IgD-negative memory B cell (primary cell): ENCODE measurements at regions not wholly inside any gene's neighbourhood (a gene's known extent, or its start where the extent isn't known, plus 50 kb on each side); places are given as distances from the start of the nearest gene placed in this dataset.

ENCODE experiments used
- H3K27ac Mint-ChIP-seq, 3 donors: one replicate each; pipeline ENCODE4 v1.8.0; 2020 to 2022; ENCODE audit warnings: mild to moderate bottlenecking in 3 of 3, mixed read lengths in 3 of 3, moderate library complexity in 1 of 3
- H3K27me3 Mint-ChIP-seq: one replicate; pipeline ENCODE4 v1.8.0; 2021; ENCODE audit warnings: mixed read lengths
- H3K36me3 Mint-ChIP-seq: one replicate; pipeline ENCODE4 v1.8.0; 2020; ENCODE audit warnings: mild to moderate bottlenecking, mixed read lengths
- H3K4me1 Mint-ChIP-seq, 3 donors: one replicate each; pipeline ENCODE4 v1.8.0; 2020 to 2022; ENCODE audit warnings: mixed read lengths in 3 of 3, mild to moderate bottlenecking in 1 of 3
- H3K4me3 Mint-ChIP-seq, 4 donors: one replicate each; pipeline ENCODE4 v1.8.0; 2020 to 2022; ENCODE audit warnings: mild to moderate bottlenecking in 4 of 4, mixed read lengths in 4 of 4, moderate library complexity in 3 of 4
- H3K9me3 Mint-ChIP-seq, 3 donors: one replicate each; pipeline ENCODE4 v1.8.0; 2020 to 2021; ENCODE audit warnings: mixed read lengths in 3 of 3, mild to moderate bottlenecking in 1 of 3

DNA sequence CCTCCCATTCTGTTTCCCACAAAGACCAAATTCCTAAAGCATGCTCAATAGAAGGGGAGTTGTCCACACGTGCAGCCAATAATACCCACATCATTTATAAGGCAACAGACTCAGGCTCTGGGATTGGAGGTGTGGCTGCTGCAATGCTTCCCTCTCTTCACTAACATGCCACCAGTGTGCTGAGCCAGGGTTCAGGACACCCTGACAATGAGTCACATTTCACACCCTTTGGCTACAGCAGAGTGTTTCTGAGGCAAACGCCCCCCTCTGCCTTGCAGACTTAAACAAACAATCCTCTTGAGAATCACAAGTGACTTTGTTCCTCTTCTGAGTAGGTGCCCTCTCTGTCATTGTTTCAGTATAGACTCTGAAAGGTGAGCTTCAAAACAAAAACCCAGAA, 189.3 kb upstream of the TLE4 start:
- Mint-ChIP-seq H3K4me3 (no peak overlapping the region), H3K27me3 (peaks cover 7% of the 10 kb centered on the region), H3K36me3 (peaks cover 1% of the 10 kb centered on the region), H3K27ac (no peak overlapping the region), H3K4me1 (peaks cover 0 to 1% (median 0%) of the 10 kb centered on the region in 3 donors), H3K9me3 (peaks cover 2 to 19% (median 10%) of the 10 kb centered on the region in 3 donors)

DNA sequence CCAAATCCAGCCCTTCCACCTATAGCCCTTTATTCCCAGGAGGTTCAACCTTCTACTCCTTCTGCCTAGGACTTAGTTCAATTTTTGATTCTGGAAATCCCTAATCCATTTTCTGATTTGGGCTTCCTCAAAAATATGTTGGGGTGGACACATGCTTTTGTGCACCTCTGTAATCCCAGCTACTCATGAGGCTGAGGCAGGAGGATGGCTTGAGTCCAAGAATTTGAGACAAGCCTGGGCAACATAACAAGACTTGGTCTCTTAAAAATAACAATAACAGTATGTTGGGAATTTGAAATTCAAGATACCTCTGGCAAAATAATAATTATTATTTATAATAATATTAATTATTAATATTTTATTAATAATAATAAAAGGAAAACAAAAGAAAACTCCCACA, 188.7 kb upstream of the TLE4 start:
- Mint-ChIP-seq H3K4me1 (peaks cover 0 to 1% (median 0%) of the 10 kb centered on the region in 3 donors), H3K27ac (no peak overlapping the region), H3K9me3 (peaks cover 2 to 19% (median 10%) of the 10 kb centered on the region in 3 donors), H3K4me3 (no peak overlapping the region), H3K36me3 (peaks cover 1% of the 10 kb centered on the region), H3K27me3 (peaks cover 7% of the 10 kb centered on the region)

DNA sequence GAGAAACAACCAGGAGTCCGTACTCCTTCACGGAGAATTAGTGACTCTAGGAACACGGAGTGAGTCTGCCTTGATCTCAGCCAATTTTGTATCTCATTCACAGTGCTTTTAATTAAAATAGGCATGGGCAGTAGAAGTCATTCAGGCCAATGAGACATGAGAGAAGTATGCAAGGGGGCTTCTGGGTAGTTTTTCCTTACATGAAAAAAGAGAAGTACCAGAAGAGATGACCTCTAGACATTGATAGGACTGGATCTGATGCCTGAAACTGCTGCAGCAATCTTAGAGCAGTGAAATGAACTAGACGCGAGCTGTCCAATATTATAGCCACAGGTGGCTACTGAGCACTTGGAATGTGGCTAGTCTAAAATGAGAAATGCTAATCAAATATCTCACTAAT, 187.7 kb upstream of the TLE4 start:
- peaks cover 2 to 17% (median 10%) of the 10 kb centered on the region in 3 donors for H3K9me3 Mint-ChIP-seq
- no peak overlapping the region for H3K4me3 Mint-ChIP-seq
- peaks cover 2% of the 10 kb centered on the region for H3K36me3 Mint-ChIP-seq
- peaks cover 9% of the 10 kb centered on the region for H3K27me3 Mint-ChIP-seq
- H3K27ac Mint-ChIP-seq: no peak overlapping the region
- peaks cover 0 to 1% (median 0%) of the 10 kb centered on the region in 3 donors for H3K4me1 Mint-ChIP-seq

DNA sequence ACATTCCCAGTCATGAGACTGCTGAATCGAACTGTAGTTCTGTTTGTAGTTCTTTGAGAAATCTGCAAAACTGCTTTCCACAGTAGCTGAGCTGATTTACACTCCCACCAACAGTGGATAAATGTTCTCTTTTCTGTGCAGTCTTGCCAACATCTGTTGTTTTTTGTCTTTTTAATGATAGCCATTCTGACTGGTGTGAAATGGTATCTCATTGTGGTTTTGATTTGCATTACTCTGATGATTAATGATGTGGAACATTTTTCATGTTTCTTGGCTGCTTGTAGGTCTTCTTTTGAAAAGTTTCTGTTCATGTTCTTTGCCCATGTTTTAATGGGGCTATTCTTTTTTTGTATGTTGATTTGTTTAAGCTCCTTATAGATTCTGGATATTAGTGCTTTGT, 187.3 kb upstream of the TLE4 start:
- Mint-ChIP-seq H3K4me1 (peaks cover 0 to 1% (median 0%) of the 10 kb centered on the region in 3 donors), H3K27me3 (peaks cover 9% of the 10 kb centered on the region), H3K27ac (no peak overlapping the region), H3K4me3 (no peak overlapping the region), H3K36me3 (peaks cover 3% of the 10 kb centered on the region), H3K9me3 (peaks cover 2 to 15% (median 10%) of the 10 kb centered on the region in 3 donors)

DNA sequence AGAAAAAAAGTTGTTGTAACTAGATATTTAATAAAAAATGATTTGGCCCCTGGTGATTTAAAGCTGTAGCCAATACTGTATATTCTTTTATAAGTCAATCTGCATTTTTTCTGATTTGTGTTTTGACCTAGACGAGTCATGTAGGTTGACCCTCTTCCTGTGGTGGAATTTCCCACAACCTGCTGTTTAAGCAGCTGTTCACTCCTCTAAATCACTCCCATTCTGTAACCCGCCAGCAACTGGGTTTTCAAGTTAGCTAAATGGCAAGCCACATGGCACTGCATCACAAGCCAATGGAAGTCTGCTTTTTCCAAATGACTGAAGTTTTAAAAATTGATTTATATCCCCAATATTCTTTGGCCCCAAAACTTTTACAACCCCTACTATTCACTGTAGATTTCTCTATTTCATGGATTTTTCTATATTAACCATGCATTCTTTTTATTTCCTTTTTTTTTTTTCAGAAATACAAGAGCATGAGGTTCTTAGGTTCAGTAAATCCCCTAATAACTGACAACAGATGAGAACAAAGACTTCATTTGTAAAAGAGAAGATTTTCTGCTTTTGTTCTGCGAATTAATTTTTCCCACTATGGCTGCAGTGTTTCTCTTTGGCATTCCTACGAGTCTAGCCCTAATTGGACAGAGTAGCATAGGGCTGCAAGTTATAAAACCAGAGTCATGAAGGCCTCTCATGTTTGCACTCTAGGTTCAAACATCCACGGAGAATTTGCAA, 184.5 kb upstream of the TLE4 start:
- Mint-ChIP-seq H3K27me3 (peaks cover 11% of the 10 kb centered on the region), H3K9me3 (peaks cover 0 to 6% (median 6%) of the 10 kb centered on the region in 3 donors), H3K4me3 (no peak overlapping the region), H3K4me1 (peaks cover 0 to 1% (median 0%) of the 10 kb centered on the region in 3 donors), H3K36me3 (peaks cover 1% of the 10 kb centered on the region), H3K27ac (no peak overlapping the region)

DNA sequence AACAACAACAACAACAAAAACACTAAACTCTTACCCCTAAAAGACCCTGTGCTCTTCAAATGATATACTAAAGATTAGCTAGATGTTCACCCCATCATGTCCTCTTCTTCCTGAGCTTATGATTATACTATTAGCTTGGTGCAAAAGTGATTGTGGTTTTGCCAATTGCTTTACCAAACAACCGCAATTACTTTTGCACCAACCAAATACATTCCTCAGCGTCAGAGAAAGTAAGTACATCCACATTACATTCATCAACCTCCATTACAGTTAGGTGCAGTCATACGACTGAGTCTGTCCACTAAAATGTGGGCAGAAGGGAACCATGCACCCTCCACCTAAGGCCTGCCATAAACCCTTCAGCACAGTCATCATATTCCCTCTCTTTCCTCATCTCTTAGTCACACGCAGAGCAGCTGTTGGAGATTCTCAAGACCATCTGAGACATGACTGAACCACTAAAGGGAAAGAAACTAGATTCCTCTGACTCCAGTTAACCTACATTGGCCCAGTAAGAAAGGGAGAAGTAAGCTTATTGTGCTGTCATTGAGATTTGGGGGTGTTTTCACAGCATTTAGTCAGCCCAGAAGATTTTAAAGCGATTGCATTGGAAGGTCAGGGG, 181.6 kb upstream of the TLE4 start:
- H3K27me3 Mint-ChIP-seq: peaks cover 8% of the 10 kb centered on the region
- peaks cover 0 to 1% (median 0%) of the 10 kb centered on the region in 3 donors for H3K9me3 Mint-ChIP-seq
- peaks cover 1% of the 10 kb centered on the region for H3K36me3 Mint-ChIP-seq
- no peaks in the 10 kb centered on the region for H3K4me1 Mint-ChIP-seq
- no peak overlapping the region for H3K27ac Mint-ChIP-seq
- H3K4me3 Mint-ChIP-seq: no peak overlapping the region

DNA sequence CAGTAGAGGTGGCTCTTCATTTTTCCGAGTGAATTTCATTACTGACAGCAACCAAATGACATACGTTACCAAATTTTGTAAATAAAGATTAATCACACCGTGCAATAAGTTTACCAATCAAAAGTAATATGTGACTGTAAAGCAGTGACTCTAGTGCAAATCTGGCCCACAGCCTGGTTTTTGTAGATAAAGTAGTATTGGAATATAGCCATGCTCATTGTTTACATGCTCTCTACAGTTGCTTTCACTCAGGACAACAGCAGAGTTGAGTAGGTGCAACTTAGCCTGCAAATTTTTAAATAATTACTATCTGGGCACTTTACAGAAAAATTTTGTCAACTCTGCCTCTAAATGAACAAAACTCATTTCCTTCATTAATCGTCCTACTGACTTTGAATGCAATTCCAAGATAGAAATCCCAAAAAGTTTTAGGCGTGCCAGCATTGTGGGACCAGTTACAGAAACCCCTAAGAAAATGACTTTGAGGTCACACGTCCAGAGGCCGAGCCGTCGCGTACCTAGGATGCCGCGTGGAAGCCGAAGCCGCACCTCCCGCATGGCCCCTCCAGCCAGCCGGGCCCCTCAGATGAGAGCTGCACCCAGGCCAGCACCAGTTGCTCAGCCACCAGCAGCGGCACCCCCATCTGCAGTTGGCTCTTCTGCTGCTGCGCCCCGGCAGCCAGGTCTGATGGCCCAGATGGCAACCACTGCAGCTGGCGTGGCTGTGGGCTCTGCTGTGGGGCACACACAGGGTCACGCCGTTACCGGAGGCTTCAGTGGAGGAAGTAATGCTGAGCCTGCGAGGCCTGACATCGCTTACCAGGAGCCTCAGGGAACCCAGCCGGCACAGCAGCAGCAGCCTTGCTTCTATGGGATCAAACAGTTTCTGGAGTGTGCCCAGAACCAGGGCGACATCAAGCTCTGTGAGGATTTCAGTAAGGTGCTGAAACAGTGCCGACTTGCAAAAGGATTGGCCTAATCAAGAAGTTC, 180.7 kb upstream of the TLE4 start:
- no peaks in the 10 kb centered on the region for H3K9me3 Mint-ChIP-seq
- no peaks in the 10 kb centered on the region for H3K4me1 Mint-ChIP-seq
- peaks cover 1% of the 10 kb centered on the region for H3K36me3 Mint-ChIP-seq
- H3K27ac Mint-ChIP-seq: no peak overlapping the region
- peaks cover 8% of the 10 kb centered on the region for H3K27me3 Mint-ChIP-seq
- H3K4me3 Mint-ChIP-seq: no peak overlapping the region

DNA sequence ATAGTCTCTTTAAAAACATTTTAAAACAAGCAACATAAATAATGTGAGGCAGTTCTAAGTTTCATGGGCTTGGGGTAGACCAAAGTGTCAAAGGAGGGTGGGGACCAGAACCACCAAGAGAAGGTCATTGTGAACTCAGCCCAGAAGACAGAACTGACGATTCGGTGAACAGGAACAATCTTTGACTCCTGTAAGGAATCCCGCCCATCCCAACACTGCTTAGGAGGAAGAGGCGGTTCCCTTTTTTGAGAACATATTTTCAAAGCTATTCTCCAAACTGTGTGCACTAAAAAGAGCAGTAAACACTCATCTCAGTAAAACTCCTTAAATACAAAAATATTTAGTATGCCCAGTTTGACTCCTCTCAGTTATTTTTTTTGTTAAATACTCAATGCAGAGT, 176.5 kb upstream of the TLE4 start:
- Mint-ChIP-seq H3K4me1 (no peaks in the 10 kb centered on the region), H3K9me3 (no peaks in the 10 kb centered on the region), H3K27me3 (peaks cover 7% of the 10 kb centered on the region), H3K27ac (no peak overlapping the region), H3K4me3 (no peak overlapping the region), H3K36me3 (no peaks in the 10 kb centered on the region)

DNA sequence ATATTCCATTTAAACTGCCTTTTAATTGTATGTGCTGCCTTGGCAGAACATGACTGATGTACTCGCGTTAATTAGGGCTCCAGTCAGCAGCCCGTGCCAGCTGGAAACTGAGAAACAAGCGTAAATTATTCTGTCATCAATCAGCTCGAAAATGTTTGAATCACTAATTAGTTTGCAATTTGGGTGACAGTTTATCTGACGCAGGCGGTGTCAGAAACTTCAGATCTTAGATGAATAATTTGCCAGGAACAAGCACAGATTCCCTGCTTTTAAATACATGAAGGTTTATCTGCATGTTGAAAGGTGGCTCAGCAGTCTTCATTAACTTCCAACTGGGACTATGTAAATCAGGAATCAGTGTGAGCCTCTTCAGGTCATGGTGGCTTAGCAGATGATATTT, 176.0 kb upstream of the TLE4 start:
- Mint-ChIP-seq H3K9me3 (no peaks in the 10 kb centered on the region), H3K36me3 (no peaks in the 10 kb centered on the region), H3K27ac (no peak overlapping the region), H3K27me3 (peaks cover 3% of the 10 kb centered on the region), H3K4me3 (no peak overlapping the region), H3K4me1 (no peaks in the 10 kb centered on the region)

DNA sequence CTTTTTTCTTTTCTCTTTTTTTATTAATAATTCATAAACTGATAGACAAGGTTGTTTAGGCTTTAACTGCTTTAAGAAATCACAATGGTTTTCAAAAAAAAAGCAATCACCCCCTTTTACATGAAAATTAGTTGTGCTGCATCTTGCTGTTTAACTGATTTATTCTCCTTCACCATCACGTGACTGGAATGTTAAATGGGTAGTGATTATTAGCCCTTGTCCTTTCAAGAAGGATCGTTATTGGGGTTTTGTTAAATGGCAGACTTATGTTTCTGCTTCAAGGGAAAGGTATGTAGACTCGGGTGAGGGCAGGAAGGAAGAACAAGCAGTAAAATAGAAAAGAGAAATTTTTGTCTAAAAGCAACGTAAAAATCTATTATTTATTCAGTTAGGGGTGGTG, 175.6 kb upstream of the TLE4 start:
- H3K4me3 Mint-ChIP-seq: no peak overlapping the region
- H3K27me3 Mint-ChIP-seq: peaks cover 3% of the 10 kb centered on the region
- H3K9me3 Mint-ChIP-seq: no peaks in the 10 kb centered on the region
- peak overlapping the region in 1 of 3 donors; percentile 1 for H3K27ac Mint-ChIP-seq
- H3K36me3 Mint-ChIP-seq: no peaks in the 10 kb centered on the region
- no peaks in the 10 kb centered on the region for H3K4me1 Mint-ChIP-seq

DNA sequence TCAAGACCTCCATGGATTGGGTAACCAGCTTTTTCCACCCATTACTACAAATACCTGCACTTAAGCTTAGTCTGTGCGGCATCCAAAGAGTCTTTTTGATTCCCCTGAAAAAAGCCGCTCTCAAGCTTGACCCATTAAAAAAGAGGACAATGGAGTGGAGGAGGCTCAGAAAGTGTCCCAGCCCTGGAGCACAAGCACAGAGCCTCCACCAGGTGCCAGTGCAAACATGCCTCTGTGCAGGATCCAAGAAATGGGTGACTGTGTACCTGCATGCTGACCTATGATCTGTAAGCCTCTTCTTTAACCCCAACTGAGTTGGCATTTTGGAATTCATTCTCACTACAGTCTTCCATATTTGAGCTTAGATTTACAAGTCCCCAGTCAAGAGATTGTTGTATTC, 168.3 kb upstream of the TLE4 start:
- no peak overlapping the region for H3K27ac Mint-ChIP-seq
- no peaks in the 10 kb centered on the region for H3K4me1 Mint-ChIP-seq
- no peaks in the 10 kb centered on the region for H3K27me3 Mint-ChIP-seq
- no peak overlapping the region for H3K4me3 Mint-ChIP-seq
- peaks cover 1% of the 10 kb centered on the region for H3K36me3 Mint-ChIP-seq
- H3K9me3 Mint-ChIP-seq: no peaks in the 10 kb centered on the region

DNA sequence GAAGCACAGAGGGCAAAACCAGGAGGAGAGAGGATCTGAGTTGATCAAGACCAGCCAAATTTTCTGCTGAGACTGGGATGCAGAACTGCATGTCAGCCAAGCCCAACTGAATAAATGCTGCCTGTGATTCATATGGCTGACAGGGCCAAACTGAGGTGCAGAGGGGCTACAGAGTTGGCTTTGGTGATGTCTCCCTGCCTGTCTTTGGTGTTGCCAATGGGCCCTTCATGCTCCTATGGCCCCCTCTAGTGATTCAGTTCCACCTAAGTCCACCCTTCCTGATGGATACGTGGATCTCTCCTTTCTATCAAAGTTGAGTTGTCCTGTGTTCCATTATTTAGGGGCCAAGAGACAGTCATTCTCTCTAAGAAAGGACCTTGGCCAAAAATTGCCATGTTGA, 163.6 kb upstream of the TLE4 start:
- H3K36me3 Mint-ChIP-seq: peaks cover 1% of the 10 kb centered on the region
- no peak overlapping the region for H3K4me3 Mint-ChIP-seq
- no peak overlapping the region for H3K27ac Mint-ChIP-seq
- no peaks in the 10 kb centered on the region for H3K4me1 Mint-ChIP-seq
- no peaks in the 10 kb centered on the region for H3K9me3 Mint-ChIP-seq
- H3K27me3 Mint-ChIP-seq: no peaks in the 10 kb centered on the region

DNA sequence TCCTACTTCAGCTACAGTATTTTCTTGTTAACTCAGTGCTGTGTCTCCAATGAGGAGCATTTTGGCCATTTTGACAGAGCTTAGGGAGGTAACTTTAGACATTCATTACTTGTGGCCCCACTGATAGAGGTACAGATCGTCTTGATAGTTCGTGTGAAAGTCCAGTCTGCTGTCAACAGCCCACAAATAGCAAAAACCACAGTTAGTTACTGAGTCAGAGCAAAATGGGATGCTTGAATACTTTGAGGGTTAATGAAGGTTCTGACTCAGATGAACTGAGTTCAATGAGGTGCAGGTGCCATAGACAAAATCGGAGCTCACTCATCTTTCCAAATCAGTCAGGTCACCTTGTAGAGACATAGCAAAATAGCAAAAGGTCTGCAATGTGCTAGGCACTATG, 163.1 kb upstream of the TLE4 start:
- Mint-ChIP-seq H3K9me3 (no peaks in the 10 kb centered on the region), H3K36me3 (peaks cover 1% of the 10 kb centered on the region), H3K27me3 (no peaks in the 10 kb centered on the region), H3K4me3 (no peak overlapping the region), H3K4me1 (no peaks in the 10 kb centered on the region), H3K27ac (no peak overlapping the region)

DNA sequence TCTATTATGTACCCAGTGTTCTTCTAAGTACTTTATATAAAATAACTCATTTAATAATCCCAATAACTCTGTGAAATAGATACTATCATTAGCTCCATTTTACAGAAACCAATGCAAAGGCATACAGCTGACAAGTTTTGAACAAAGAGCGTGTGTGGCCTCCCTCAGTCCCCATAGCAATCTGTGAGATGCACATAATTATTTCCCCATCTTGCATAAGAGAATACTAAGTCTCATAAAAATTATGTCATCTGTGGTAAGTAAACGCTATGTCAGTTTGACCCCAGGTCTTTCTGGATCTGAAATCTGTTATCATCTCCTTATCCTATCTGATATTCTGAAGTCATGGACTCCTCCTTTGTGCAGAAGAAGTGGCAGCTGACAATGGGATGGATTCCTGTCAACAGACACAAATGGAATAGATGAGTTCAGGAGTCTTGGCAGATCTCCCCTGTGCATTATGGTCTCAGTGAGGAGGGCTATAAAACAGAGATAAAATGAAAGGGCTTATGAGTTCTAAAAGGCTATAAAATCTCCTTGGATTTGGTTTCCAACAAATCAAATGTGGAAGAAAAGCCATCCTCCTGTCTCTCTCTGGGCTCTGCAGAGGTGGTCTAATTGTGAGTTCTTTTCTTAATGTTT, 162.5 kb upstream of the TLE4 start:
- Mint-ChIP-seq H3K36me3 (peaks cover 1% of the 10 kb centered on the region), H3K27ac (no peak overlapping the region), H3K27me3 (no peaks in the 10 kb centered on the region), H3K4me3 (no peak overlapping the region), H3K4me1 (no peaks in the 10 kb centered on the region), H3K9me3 (no peaks in the 10 kb centered on the region)

DNA sequence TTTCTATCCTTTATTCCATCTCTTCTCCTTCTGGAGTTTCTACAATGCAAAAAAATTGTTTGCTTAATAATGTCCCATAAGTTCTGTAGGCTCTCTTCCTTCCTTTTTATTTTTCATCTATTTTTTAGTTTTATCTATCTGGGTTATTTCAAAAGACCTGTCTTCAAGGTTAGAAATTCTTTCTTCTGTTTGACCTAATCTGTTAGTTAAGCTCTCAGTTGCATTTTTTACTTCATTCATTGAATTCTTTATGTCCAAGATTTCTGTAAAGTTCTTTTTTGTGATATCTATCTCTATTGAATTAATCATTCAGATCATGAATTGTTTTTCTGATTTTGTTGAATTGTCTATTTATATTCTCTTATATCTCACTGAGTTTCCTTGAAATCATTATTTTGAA, 145.9 kb upstream of the TLE4 start:
- Mint-ChIP-seq H3K27ac (no peak overlapping the region), H3K27me3 (peaks cover 3% of the 10 kb centered on the region), H3K4me1 (no peaks in the 10 kb centered on the region), H3K9me3 (peaks cover 9 to 31% (median 18%) of the 10 kb centered on the region in 3 donors), H3K4me3 (no peak overlapping the region), H3K36me3 (peaks cover 3% of the 10 kb centered on the region)
